Lower lobe of right lung (tissue), 2 donors: ENCODE measurements at regions not wholly inside any gene's neighbourhood (a gene's known extent, or its start where the extent isn't known, plus 50 kb on each side); places are given as distances from the start of the nearest gene placed in this dataset.

Experiments
- ATAC-seq, 2 donors: fragments of 200-7000 bp; cut with Tn5 transposase; one replicate each; pipeline ENCODE4 v1.9.1; 2020 to 2022; ENCODE audit warnings: mild to moderate bottlenecking in 2 of 2, moderate library complexity in 2 of 2
- DNase-seq: peaks from one replicate; pipeline ENCODE4 v3.0.0-alpha.2; 2020
- H3K27ac ChIP-seq: fragments of 200-600 bp; one replicate; pipeline ENCODE4 v1.8.0; 2022
- H3K27me3 ChIP-seq: fragments of 200-600 bp; one replicate; pipeline ENCODE4 v1.8.0; 2022; ENCODE audit warnings: low read depth
- H3K36me3 ChIP-seq: fragments of 200-600 bp; one replicate; pipeline ENCODE4 v1.8.0; 2022; ENCODE audit warnings: mild to moderate bottlenecking
- H3K4me1 ChIP-seq: fragments of 200-600 bp; one replicate; pipeline ENCODE4 v1.8.0; 2022
- H3K4me3 ChIP-seq: fragments of 200-600 bp; one replicate; pipeline ENCODE4 v1.8.0; 2022; ENCODE audit warnings: mild to moderate bottlenecking
- H3K9me3 ChIP-seq: fragments of 200-600 bp; one replicate; pipeline ENCODE4 v1.8.0; 2022
- intact Hi-C: fragments of 100-400 bp; cut with DNase I; formaldehyde crosslinking; loops from one replicate; pipeline ENCODE4 v1.11.0; 2022
- TF ChIP-seq, protein P1 (sequence below): fragments of 200-600 bp; IDR thresholded peaks from one replicate; pipeline ENCODE4 v1.8.0; 2022; ENCODE audit warnings: antibody characterized with exemption, mild to moderate bottlenecking
- donor health status: DM: no; HTN: yes; CAD: no; lungs with severe emphysema.

DNA sequence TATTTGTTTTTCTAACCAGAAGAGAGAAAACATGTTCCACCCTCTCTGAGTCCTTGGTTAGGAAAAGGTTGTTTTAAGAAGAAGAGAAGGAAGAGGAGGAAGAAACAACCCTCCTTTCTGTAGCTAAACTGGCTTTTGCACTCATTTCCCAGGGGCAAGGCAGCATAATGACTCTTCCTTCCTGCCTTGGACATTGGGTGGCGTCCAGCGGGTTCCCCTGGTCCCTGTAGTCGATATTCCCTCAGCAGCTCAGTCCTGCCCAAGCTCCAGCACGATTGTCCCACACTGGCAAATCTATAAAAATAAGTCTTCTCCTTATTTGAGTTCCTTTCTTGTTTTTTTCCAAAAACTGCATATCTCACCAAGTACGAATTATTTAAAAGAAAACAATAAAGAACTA lies 81.2 kb downstream of the TEX35 start:
- Histone ChIP-seq H3K27ac (no peak overlapping the region), H3K9me3 (no peaks in the 10 kb centered on the region), H3K4me1 (no peaks in the 10 kb centered on the region), H3K27me3 (no peaks in the 10 kb centered on the region), H3K36me3 (no peaks in the 10 kb centered on the region), H3K4me3 (no peak overlapping the region)
- intact Hi-C loops = no loop called here
- no peak for ATAC-seq
- TF ChIP-seq, protein P1, sequence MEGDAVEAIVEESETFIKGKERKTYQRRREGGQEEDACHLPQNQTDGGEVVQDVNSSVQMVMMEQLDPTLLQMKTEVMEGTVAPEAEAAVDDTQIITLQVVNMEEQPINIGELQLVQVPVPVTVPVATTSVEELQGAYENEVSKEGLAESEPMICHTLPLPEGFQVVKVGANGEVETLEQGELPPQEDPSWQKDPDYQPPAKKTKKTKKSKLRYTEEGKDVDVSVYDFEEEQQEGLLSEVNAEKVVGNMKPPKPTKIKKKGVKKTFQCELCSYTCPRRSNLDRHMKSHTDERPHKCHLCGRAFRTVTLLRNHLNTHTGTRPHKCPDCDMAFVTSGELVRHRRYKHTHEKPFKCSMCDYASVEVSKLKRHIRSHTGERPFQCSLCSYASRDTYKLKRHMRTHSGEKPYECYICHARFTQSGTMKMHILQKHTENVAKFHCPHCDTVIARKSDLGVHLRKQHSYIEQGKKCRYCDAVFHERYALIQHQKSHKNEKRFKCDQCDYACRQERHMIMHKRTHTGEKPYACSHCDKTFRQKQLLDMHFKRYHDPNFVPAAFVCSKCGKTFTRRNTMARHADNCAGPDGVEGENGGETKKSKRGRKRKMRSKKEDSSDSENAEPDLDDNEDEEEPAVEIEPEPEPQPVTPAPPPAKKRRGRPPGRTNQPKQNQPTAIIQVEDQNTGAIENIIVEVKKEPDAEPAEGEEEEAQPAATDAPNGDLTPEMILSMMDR = no peak
- DNase-seq = no peak

GRCh38 chr1:178595491-178595890 lies 82.6 kb downstream of the TEX35 start:
- Histone ChIP-seq H3K27ac (no peak overlapping the region), H3K4me3 (no peak overlapping the region), H3K27me3 (no peaks in the 10 kb centered on the region), H3K36me3 (no peaks in the 10 kb centered on the region), H3K4me1 (no peaks in the 10 kb centered on the region), H3K9me3 (no peaks in the 10 kb centered on the region)
- ATAC-seq (no peak), DNase-seq (no peak)
- TF ChIP-seq, protein P1 = no peak
- intact Hi-C loops = no loop called here

DNA sequence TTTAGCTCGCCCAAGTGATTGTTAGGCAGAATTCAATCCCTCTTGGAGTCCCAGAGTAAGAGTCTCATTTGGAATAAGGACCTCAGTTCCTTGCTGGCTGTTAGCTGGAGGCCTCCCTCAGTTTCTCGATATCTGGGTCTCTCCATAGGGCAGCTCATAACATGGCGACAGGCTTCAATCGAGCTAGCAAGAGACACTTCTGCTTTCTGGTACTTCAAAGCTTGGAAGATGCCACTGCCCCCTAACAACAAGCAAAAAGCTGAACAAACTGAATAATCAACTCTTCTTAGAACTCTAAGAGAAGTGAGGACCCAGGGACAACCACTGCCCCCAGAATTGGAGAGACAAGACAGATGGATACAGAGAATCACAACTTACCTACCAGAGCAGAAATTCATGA lies 86.2 kb downstream of the TEX35 start:
- DNase-seq = no peak
- H3K9me3 ChIP-seq = no peaks in the 10 kb centered on the region
- no peaks in the 10 kb centered on the region for H3K36me3 ChIP-seq
- H3K27ac ChIP-seq = no peak overlapping the region
- no peaks in the 10 kb centered on the region for H3K27me3 ChIP-seq
- H3K4me3 ChIP-seq = no peak overlapping the region
- intact Hi-C loops = no loop called here
- TF ChIP-seq, protein P1 = no peak
- H3K4me1 ChIP-seq = no peaks in the 10 kb centered on the region
- ATAC-seq = no peak

DNA sequence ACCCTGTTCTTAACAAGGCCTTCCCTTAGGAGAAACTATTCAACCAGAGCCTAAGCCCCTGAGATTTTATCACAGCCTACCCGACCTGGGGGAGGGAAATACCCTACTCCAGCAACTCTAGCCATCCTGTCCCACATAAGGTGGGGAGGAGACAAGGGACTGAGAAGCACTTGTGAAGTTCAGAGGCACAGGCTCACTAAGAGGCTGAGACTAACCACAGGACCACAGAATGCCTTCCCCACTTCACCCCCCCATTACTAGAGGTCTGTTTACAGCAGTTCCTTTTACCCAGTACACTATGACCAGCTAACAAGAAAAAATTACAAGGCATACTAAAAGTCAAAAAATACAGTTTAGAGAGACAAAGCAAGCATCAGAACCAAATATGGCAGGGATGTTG lies 86.8 kb downstream of the TEX35 start:
- no peaks in the 10 kb centered on the region for H3K4me1 ChIP-seq
- H3K9me3 ChIP-seq = no peaks in the 10 kb centered on the region
- no peak overlapping the region for H3K27ac ChIP-seq
- H3K4me3 ChIP-seq = no peak overlapping the region
- no peaks in the 10 kb centered on the region for H3K36me3 ChIP-seq
- intact Hi-C loops = no loop called here
- ATAC-seq (no peak), DNase-seq (no peak)
- H3K27me3 ChIP-seq = no peaks in the 10 kb centered on the region
- TF ChIP-seq, protein P1 = no peak

DNA sequence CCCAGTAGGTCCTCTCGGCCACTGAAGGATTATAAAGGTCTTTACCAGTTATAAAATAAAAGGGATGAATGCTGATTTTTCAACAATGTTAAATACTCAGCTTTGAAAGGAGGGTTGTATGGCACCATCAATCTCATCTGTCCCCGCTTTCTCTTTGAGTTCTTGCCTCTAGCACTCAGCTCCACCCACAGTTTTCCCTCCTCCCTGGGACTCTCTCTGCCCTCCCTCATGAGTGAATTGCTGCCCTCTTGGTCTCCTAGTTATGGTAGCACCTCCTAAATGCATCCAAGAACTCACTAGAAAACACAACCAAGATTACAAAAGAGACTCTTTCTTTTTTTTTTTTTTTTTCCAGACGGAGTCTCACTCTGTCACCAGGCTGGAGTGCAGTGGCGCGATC lies 91.0 kb downstream of the TEX35 start:
- Histone ChIP-seq H3K36me3 (no peaks in the 10 kb centered on the region), H3K27me3 (no peaks in the 10 kb centered on the region), H3K4me3 (no peak overlapping the region), H3K27ac (no peak overlapping the region), H3K4me1 (peaks cover 10% of the 10 kb centered on the region), H3K9me3 (no peaks in the 10 kb centered on the region)
- no peak for DNase-seq
- intact Hi-C loops = no loop called here
- ATAC-seq = no peak
- TF ChIP-seq, protein P1 = no peak

GRCh38 chr1:178606839-178607238 lies 93.9 kb downstream of the TEX35 start:
- Histone ChIP-seq H3K9me3 (no peaks in the 10 kb centered on the region), H3K27me3 (no peaks in the 10 kb centered on the region), H3K27ac (no peak overlapping the region), H3K4me1 (peaks cover 10% of the 10 kb centered on the region), H3K4me3 (no peak overlapping the region), H3K36me3 (no peaks in the 10 kb centered on the region)
- TF ChIP-seq, protein P1 = no peak
- intact Hi-C loops = no loop called here
- DNase-seq (no peak), ATAC-seq (no peak)
